Astrocyte (in vitro differentiated cells and primary cell): ENCODE measurements at regions not wholly inside any gene's neighbourhood (a gene's known extent, or its start where the extent isn't known, plus 50 kb on each side); places are given as distances from the start of the nearest gene placed in this dataset.

Experiments used
- CTCF ChIP-seq: IDR thresholded peaks from 2 replicates; pipeline ENCODE4 v1.5.1; 2011; ENCODE audit warnings: low read depth, mild to moderate bottlenecking, inconsistent platforms, low read length, moderate library complexity; ENCODE audit not compliant: insufficient read depth
- EZH2 ChIP-seq: IDR thresholded peaks from 2 replicates; pipeline ENCODE4 v1.6.1; 2012; ENCODE audit warnings: mild to moderate bottlenecking, low read length, inconsistent platforms; ENCODE audit not compliant: insufficient read depth

GRCh38 chr4:118586357-118586790 lies 98.8 kb upstream of the METTL14 start:
- TF ChIP-seq CTCF (no peak), EZH2 (no peak)
